Mesendoderm (in vitro differentiated cells): ENCODE measurements at regions not wholly inside any gene's neighbourhood (a gene's known extent, or its start where the extent isn't known, plus 50 kb on each side); places are given as distances from the start of the nearest gene placed in this dataset.
"Not testable (repeated sequence)": the region's sequence is repeated elsewhere in the genome, so short reads cannot be mapped to it uniquely, and the experiment has no call there.

Source experiments
- DNase-seq: peaks from one replicate; pipeline ENCODE4 v3.0.0; 2013
- H2AK5ac ChIP-seq: 2 replicates; pipeline ENCODE4 v1.6.1; 2013; ENCODE audit warnings: low read length, inconsistent platforms
- H2BK120ac ChIP-seq: 2 replicates; pipeline ENCODE4 v1.6.1; 2013; ENCODE audit warnings: low read depth, mild to moderate bottlenecking, low read length, moderate library complexity, mixed read lengths
- H2BK15ac ChIP-seq: replicated peaks from 2 replicates; pipeline ENCODE4 v1.6.1; 2013; ENCODE audit warnings: low read depth, mild to moderate bottlenecking, moderate library complexity
- H2BK5ac ChIP-seq: 2 replicates; pipeline ENCODE4 v1.6.1; 2013; ENCODE audit warnings: low read length, inconsistent platforms
- H3K18ac ChIP-seq: 2 replicates; pipeline ENCODE4 v1.6.1; 2013; ENCODE audit warnings: mild to moderate bottlenecking, low read length, mixed read lengths
- H3K23ac ChIP-seq: one replicate; pipeline ENCODE4 v1.6.1; 2013; ENCODE audit warnings: low read length
- H3K27ac ChIP-seq: 2 replicates; pipeline ENCODE4 v1.5.1; 2013; ENCODE audit warnings: low read depth, mild to moderate bottlenecking, inconsistent platforms, low read length, moderate library complexity
- H3K27me3 ChIP-seq: 2 replicates; pipeline ENCODE4 v1.6.1; 2013; ENCODE audit warnings: low read length, control low read depth, mild to moderate bottlenecking, inconsistent platforms; ENCODE audit not compliant: insufficient read depth, poor library complexity
- H3K36me3 ChIP-seq: 2 replicates; pipeline ENCODE4 v1.6.1; 2013; ENCODE audit warnings: low read length, inconsistent platforms; ENCODE audit not compliant: control insufficient read depth, insufficient read depth
- H3K4ac ChIP-seq: one replicate; pipeline ENCODE4 v1.6.1; 2013; ENCODE audit warnings: low read depth, mild to moderate bottlenecking, low read length, moderate library complexity
- H3K4me1 ChIP-seq: 2 replicates; pipeline ENCODE4 v1.6.1; 2013; ENCODE audit warnings: low read depth, low read length, inconsistent platforms; ENCODE audit not compliant: control insufficient read depth
- H3K4me2 ChIP-seq: 2 replicates; pipeline ENCODE4 v1.6.1; 2013; ENCODE audit warnings: low read length
- H3K4me3 ChIP-seq: 2 replicates; pipeline ENCODE4 v1.5.1; 2013; ENCODE audit warnings: mild to moderate bottlenecking, low read length
- H3K56ac ChIP-seq: one replicate; pipeline ENCODE4 v1.6.1; 2013; ENCODE audit warnings: low read length
- H3K79me1 ChIP-seq: 2 replicates; pipeline ENCODE4 v1.6.1; 2013; ENCODE audit warnings: low read length, inconsistent platforms
- H3K79me2 ChIP-seq: 2 replicates; pipeline ENCODE4 v1.6.1; 2013; ENCODE audit warnings: mild to moderate bottlenecking, low read length; ENCODE audit not compliant: control insufficient read depth, insufficient read depth
- H3K9ac ChIP-seq: 2 replicates; pipeline ENCODE4 v1.6.1; 2013; ENCODE audit warnings: low read length, inconsistent platforms
- H4K5ac ChIP-seq: one replicate; pipeline ENCODE4 v1.6.1; 2013; ENCODE audit warnings: low read length
- H4K8ac ChIP-seq: one replicate; pipeline ENCODE4 v1.6.1; 2013; ENCODE audit warnings: low read depth, mild to moderate bottlenecking, control low read depth, low read length, moderate library complexity
- WGBS: extraction: QIAGEN DNeasy Blood & Tissue Kit; methylation state at CpG from one replicate; pipeline ENCODE4 v1.1.7; 2013; ENCODE audit warnings: low lambda C conversion rate, missing lambda C conversion rate; ENCODE audit not compliant: insufficient coverage; ENCODE audit errors: extremely low coverage; 5-methylcytosine and 5-hydroxymethylcytosine counted together

DNA sequence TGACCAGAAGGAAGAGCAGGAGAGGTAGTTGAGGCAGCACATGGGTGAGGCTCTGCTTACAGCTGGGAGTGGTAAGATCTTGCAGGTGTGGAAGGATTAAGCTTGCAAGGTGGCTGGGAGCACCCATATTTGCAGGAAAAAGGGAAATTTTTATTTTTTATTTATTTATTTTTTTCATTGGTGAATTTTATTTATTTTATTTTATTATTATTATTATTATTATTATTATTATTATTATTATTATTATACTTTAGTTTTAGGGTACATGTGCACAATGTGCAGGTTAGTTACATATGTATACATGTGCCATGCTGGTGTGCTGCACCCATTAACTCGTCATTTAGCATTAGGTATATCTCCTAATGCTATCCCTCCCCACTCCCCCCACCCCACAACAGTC is 297.4 kb upstream of the BOD1L1 start:
- not testable (repeated sequence) for H2BK5ac ChIP-seq, H3K56ac ChIP-seq, H4K5ac ChIP-seq, H2BK15ac ChIP-seq, H3K27ac ChIP-seq, H3K36me3 ChIP-seq, H3K9ac ChIP-seq, H3K4me3 ChIP-seq, H4K8ac ChIP-seq, H3K18ac ChIP-seq, H3K79me1 ChIP-seq, H3K4ac ChIP-seq, H3K79me2 ChIP-seq, H3K4me2 ChIP-seq, H3K27me3 ChIP-seq, H3K23ac ChIP-seq, H3K4me1 ChIP-seq, DNase-seq, H2BK120ac ChIP-seq, H2AK5ac ChIP-seq
- no CpG with 5 or more reads among the region's 1 CpG for WGBS

DNA sequence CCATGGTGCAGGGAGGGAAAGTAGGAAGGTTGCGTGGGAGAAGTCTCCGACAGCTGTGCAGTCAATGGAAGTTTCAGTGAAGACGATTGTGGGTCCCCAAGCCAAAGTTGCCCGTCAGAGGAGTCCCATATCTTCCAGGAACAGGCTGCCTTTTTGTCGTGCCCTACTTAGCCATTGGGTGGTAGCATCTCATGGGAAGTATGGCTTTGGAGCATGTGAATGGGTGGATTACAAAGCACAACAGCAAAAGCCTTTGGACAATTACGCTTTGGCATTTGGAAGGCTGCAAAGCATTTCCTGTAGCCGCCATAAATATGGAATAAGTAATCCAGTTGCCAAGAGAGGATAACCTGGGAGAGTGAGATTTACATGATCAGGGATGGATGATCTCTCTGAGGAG is 300.7 kb upstream of the BOD1L1 start:
- H3K18ac ChIP-seq: no peak overlapping the region
- no peak overlapping the region for H3K23ac ChIP-seq
- no peak overlapping the region for H3K4ac ChIP-seq
- H2BK15ac ChIP-seq: no peak overlapping the region
- DNase-seq: no peak
- no peak overlapping the region for H3K56ac ChIP-seq
- H3K27ac ChIP-seq: no peak overlapping the region
- WGBS: no CpG with 5 or more reads among the region's 7 CpGs
- H3K79me1 ChIP-seq: no peaks in the 10 kb centered on the region
- no peak overlapping the region for H4K8ac ChIP-seq
- H3K9ac ChIP-seq: no peak overlapping the region
- H2BK120ac ChIP-seq: no peak overlapping the region
- no peak overlapping the region for H2AK5ac ChIP-seq
- H2BK5ac ChIP-seq: no peak overlapping the region
- no peak overlapping the region for H3K4me3 ChIP-seq
- H3K79me2 ChIP-seq: no peaks in the 10 kb centered on the region
- H4K5ac ChIP-seq: no peak overlapping the region
- H3K4me2 ChIP-seq: no peak overlapping the region
- no peaks in the 10 kb centered on the region for H3K36me3 ChIP-seq
- no peaks in the 10 kb centered on the region for H3K4me1 ChIP-seq
- H3K27me3 ChIP-seq: no peaks in the 10 kb centered on the region

- H2BK5ac ChIP-seq: no peak overlapping the region
- H3K4me1 ChIP-seq: no peaks in the 10 kb centered on the region
- H3K9ac ChIP-seq: no peak overlapping the region
- H3K27me3 ChIP-seq: no peaks in the 10 kb centered on the region
- H3K23ac ChIP-seq: no peak overlapping the region
- no peak overlapping the region for H3K4me3 ChIP-seq
- no peak overlapping the region for H2AK5ac ChIP-seq
- H3K79me1 ChIP-seq: no peaks in the 10 kb centered on the region
- no peak overlapping the region for H4K5ac ChIP-seq
- H2BK120ac ChIP-seq: no peak overlapping the region
- H3K36me3 ChIP-seq: no peaks in the 10 kb centered on the region
- no peak overlapping the region for H3K4ac ChIP-seq
- H3K4me2 ChIP-seq: no peak overlapping the region
- no peaks in the 10 kb centered on the region for H3K79me2 ChIP-seq
- DNase-seq: no peak
- WGBS: no CpG with 5 or more reads among the region's 4 CpGs
- no peak overlapping the region for H3K27ac ChIP-seq
- no peak overlapping the region for H3K18ac ChIP-seq
- H2BK15ac ChIP-seq: no peak overlapping the region
- H3K56ac ChIP-seq: no peak overlapping the region
- H4K8ac ChIP-seq: no peak overlapping the region
Observed at GRCh38 chr4:13930155-13930554, 302.6 kb upstream of the BOD1L1 start.

DNA sequence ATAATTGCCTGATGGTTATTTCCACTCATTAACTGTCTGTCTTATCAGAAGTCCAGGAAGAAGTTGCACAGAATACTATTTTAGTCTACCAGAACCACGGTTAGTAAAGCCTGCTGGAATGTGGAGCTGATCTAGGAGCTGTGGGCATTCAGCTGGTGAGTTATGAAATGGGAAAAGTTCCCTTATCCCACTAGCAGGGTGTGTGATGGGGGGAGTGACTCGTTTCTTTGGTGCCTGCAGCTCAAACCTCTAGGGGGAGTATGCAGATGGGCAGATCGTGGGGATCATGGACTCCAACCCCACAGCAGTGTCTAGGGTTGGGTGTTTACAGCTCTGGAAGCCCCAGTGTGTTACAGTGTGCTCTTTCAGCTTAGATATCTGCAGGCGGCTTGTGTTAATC is 305.7 kb upstream of the BOD1L1 start:
- WGBS: no CpG with 5 or more reads among the region's 4 CpGs
- no peak overlapping the region for H4K8ac ChIP-seq
- no peak overlapping the region for H3K56ac ChIP-seq
- no peak overlapping the region for H3K9ac ChIP-seq
- H2BK120ac ChIP-seq: no peak overlapping the region
- H3K4me3 ChIP-seq: no peak overlapping the region
- no peak overlapping the region for H3K23ac ChIP-seq
- H3K36me3 ChIP-seq: no peaks in the 10 kb centered on the region
- H2AK5ac ChIP-seq: no peak overlapping the region
- no peak overlapping the region for H3K18ac ChIP-seq
- no peaks in the 10 kb centered on the region for H3K27me3 ChIP-seq
- no peak overlapping the region for H3K4ac ChIP-seq
- H2BK5ac ChIP-seq: no peak overlapping the region
- H3K4me2 ChIP-seq: no peak overlapping the region
- H4K5ac ChIP-seq: no peak overlapping the region
- no peak overlapping the region for H2BK15ac ChIP-seq
- H3K79me1 ChIP-seq: no peaks in the 10 kb centered on the region
- H3K4me1 ChIP-seq: no peaks in the 10 kb centered on the region
- no peaks in the 10 kb centered on the region for H3K79me2 ChIP-seq
- no peak overlapping the region for H3K27ac ChIP-seq
- no peak for DNase-seq

GRCh38 chr4:13938299-13938698 is 310.8 kb upstream of the BOD1L1 start:
- no peak for DNase-seq
- Histone ChIP-seq H3K18ac (no peak overlapping the region), H2AK5ac (no peak overlapping the region), H3K27me3 (no peaks in the 10 kb centered on the region), H2BK15ac (no peak overlapping the region), H3K4me1 (no peaks in the 10 kb centered on the region), H4K8ac (no peak overlapping the region), H3K9ac (no peak overlapping the region), H3K23ac (no peak overlapping the region), H4K5ac (no peak overlapping the region), H3K56ac (no peak overlapping the region), H3K36me3 (no peaks in the 10 kb centered on the region), H3K27ac (no peak overlapping the region), H3K79me1 (no peaks in the 10 kb centered on the region), H2BK120ac (no peak overlapping the region), H3K4ac (no peak overlapping the region), H3K4me3 (no peak overlapping the region), H2BK5ac (no peak overlapping the region), H3K79me2 (no peaks in the 10 kb centered on the region), H3K4me2 (no peak overlapping the region)
- WGBS: no CpG with 5 or more reads among the region's 3 CpGs

GRCh38 chr4:13940921-13941320 is 313.4 kb upstream of the BOD1L1 start:
- H2BK5ac ChIP-seq: no peak overlapping the region
- H3K23ac ChIP-seq: no peak overlapping the region
- no peak overlapping the region for H3K27ac ChIP-seq
- WGBS: no CpG with 5 or more reads among the region's 3 CpGs
- no peak overlapping the region for H4K8ac ChIP-seq
- H3K4me2 ChIP-seq: no peak overlapping the region
- no peaks in the 10 kb centered on the region for H3K79me2 ChIP-seq
- no peak overlapping the region for H2BK15ac ChIP-seq
- H3K4me1 ChIP-seq: no peaks in the 10 kb centered on the region
- no peak overlapping the region for H4K5ac ChIP-seq
- no peaks in the 10 kb centered on the region for H3K27me3 ChIP-seq
- no peak overlapping the region for H3K4ac ChIP-seq
- no peak for DNase-seq
- H3K9ac ChIP-seq: no peak overlapping the region
- no peaks in the 10 kb centered on the region for H3K36me3 ChIP-seq
- no peak overlapping the region for H2AK5ac ChIP-seq
- H3K18ac ChIP-seq: no peak overlapping the region
- no peak overlapping the region for H3K56ac ChIP-seq
- no peak overlapping the region for H3K4me3 ChIP-seq
- no peaks in the 10 kb centered on the region for H3K79me1 ChIP-seq
- no peak overlapping the region for H2BK120ac ChIP-seq
